CD14-positive monocyte (primary cell): ENCODE measurements at regions not wholly inside any gene's neighbourhood (a gene's known extent, or its start where the extent isn't known, plus 50 kb on each side); places are given as distances from the start of the nearest gene placed in this dataset.

Source experiments
- DNase-seq, 3 donors: peaks; one replicate each; pipeline ENCODE4 v3.0.0-alpha.2; 2011 to 2022
- H2AFZ ChIP-seq: 2 replicates; pipeline ENCODE4 v1.6.0; 2012; ENCODE audit warnings: mild to moderate bottlenecking, low read depth, low read length, inconsistent platforms; ENCODE audit not compliant: insufficient read depth, poor library complexity, severe bottlenecking
- H3K27ac ChIP-seq, 2 donors: 1 replicate in 1 of 2; 2 replicates in 1 of 2; pipeline ENCODE4 v1.5.1; 2012 to 2013; ENCODE audit warnings: low read length in 2 of 2, control low read depth in 1 of 2, inconsistent platforms in 1 of 2, low read depth in 1 of 2, mild to moderate bottlenecking in 1 of 2
- H3K27me3 ChIP-seq, 2 donors: one replicate each; pipeline versions ENCODE4 v1.6.0 to v1.6.1; 2011 to 2013; ENCODE audit warnings: low read length in 2 of 2; ENCODE audit not compliant: control insufficient read depth in 2 of 2, insufficient read depth in 2 of 2
- H3K36me3 ChIP-seq, 2 donors: replicated peaks in 1 of 2; 1 replicate in 1 of 2; 2 replicates in 1 of 2; pipeline versions ENCODE4 v1.5.1 to v1.6.1; 2012 to 2013; ENCODE audit warnings: low read length in 2 of 2, control low read depth in 1 of 2, inconsistent platforms in 1 of 2, mild to moderate bottlenecking in 1 of 2; ENCODE audit not compliant: insufficient read depth in 2 of 2, control insufficient read depth in 1 of 2
- H3K4me1 ChIP-seq, 2 donors: 1 replicate in 1 of 2; 2 replicates in 1 of 2; pipeline versions ENCODE4 v1.5.1 to v1.6.1; 2012 to 2013; ENCODE audit warnings: low read length in 2 of 2, control low read depth in 1 of 2, inconsistent platforms in 1 of 2, mild to moderate bottlenecking in 1 of 2, moderate library complexity in 1 of 2; ENCODE audit not compliant: insufficient read depth in 2 of 2, control insufficient read depth in 1 of 2
- H3K4me2 ChIP-seq: replicated peaks from 2 replicates; pipeline ENCODE3; 2012; ENCODE audit warnings: low read length, moderate library complexity, mild to moderate bottlenecking; ENCODE audit not compliant: poor library complexity, severe bottlenecking; ENCODE audit errors: extremely low read depth
- H3K4me3 ChIP-seq, 3 experiments: fragments of 200-600 bp in 1 of 3; sonication (generic) in 1 of 3; replicated peaks in 1 of 3; 1 replicate in 2 of 3; 2 replicates in 1 of 3; pipeline ENCODE4 v1.5.1; 2011 to 2013; ENCODE audit warnings: low read length in 3 of 3, mild to moderate bottlenecking in 3 of 3, control low read depth in 2 of 3, low read depth in 2 of 3, inconsistent platforms in 1 of 3, moderate library complexity in 1 of 3
- H3K79me2 ChIP-seq: 2 replicates; pipeline ENCODE4 v1.6.0; 2012; ENCODE audit warnings: mild to moderate bottlenecking, control low read depth, inconsistent platforms, low read length, moderate library complexity; ENCODE audit not compliant: insufficient read depth
- H3K9ac ChIP-seq: 2 replicates; pipeline ENCODE4 v1.6.0; 2017; ENCODE audit warnings: low read length, mild to moderate bottlenecking; ENCODE audit not compliant: insufficient read depth, poor library complexity, severe bottlenecking
- H3K9me3 ChIP-seq, 2 donors: replicated peaks in 1 of 2; 1 replicate in 1 of 2; 2 replicates in 1 of 2; pipeline versions ENCODE4 v1.5.1 to v1.6.1; 2012 to 2013; ENCODE audit warnings: low read length in 2 of 2, control low read depth in 1 of 2; ENCODE audit not compliant: control insufficient read depth in 1 of 2, insufficient read depth in 1 of 2
- H4K20me1 ChIP-seq: 2 replicates; pipeline ENCODE4 v1.6.0; 2012; ENCODE audit warnings: mild to moderate bottlenecking, low read length, control low read depth, moderate library complexity; ENCODE audit not compliant: insufficient read depth
- H3K27ac Mint-ChIP-seq, 7 donors: one replicate each; pipeline ENCODE4 v1.8.0; 2020; ENCODE audit warnings: mild to moderate bottlenecking in 7 of 7, mixed read lengths in 7 of 7, moderate library complexity in 6 of 7, inconsistent platforms in 2 of 7
- H3K27me3 Mint-ChIP-seq, 3 donors: one replicate each; pipeline ENCODE4 v1.8.0; 2021 to 2022; ENCODE audit warnings: low read depth in 3 of 3, mild to moderate bottlenecking in 3 of 3, mixed read lengths in 3 of 3, moderate library complexity in 3 of 3, inconsistent platforms in 1 of 3
- H3K36me3 Mint-ChIP-seq, 2 donors: one replicate each; pipeline ENCODE4 v1.8.0; 2020; ENCODE audit warnings: mixed read lengths in 2 of 2, inconsistent platforms in 1 of 2, mild to moderate bottlenecking in 1 of 2
- H3K4me1 Mint-ChIP-seq: one replicate; pipeline ENCODE4 v1.8.0; 2020; ENCODE audit warnings: mild to moderate bottlenecking, mixed read lengths
- H3K4me3 Mint-ChIP-seq, 2 donors: one replicate each; pipeline ENCODE4 v1.8.0; 2020; ENCODE audit warnings: mild to moderate bottlenecking in 2 of 2, mixed read lengths in 2 of 2, moderate library complexity in 1 of 2
- H3K9me3 Mint-ChIP-seq, 7 donors: one replicate each; pipeline ENCODE4 v1.8.0; 2020 to 2022; ENCODE audit warnings: mixed read lengths in 7 of 7, mild to moderate bottlenecking in 6 of 7, moderate library complexity in 6 of 7, inconsistent platforms in 2 of 7
- WGBS: methylation state at CpG from one replicate; pipeline ENCODE4 v1.1.5; 2013; ENCODE audit warnings: missing lambda C conversion rate; ENCODE audit not compliant: insufficient coverage; 5-methylcytosine and 5-hydroxymethylcytosine counted together
- intact Hi-C, 2 donors: fragments of 100-400 bp; cut with micrococcal nuclease; formaldehyde crosslinking; loops; one replicate each; pipeline versions ENCODE4 v1.15.0 to v1.15.1; 2023
- TF ChIP-seq, protein P1 (sequence below): fragments of 200-600 bp; IDR thresholded peaks from one replicate; pipeline ENCODE4 v1.8.0; 2022; ENCODE audit warnings: antibody characterized with exemption, mild to moderate bottlenecking

DNA sequence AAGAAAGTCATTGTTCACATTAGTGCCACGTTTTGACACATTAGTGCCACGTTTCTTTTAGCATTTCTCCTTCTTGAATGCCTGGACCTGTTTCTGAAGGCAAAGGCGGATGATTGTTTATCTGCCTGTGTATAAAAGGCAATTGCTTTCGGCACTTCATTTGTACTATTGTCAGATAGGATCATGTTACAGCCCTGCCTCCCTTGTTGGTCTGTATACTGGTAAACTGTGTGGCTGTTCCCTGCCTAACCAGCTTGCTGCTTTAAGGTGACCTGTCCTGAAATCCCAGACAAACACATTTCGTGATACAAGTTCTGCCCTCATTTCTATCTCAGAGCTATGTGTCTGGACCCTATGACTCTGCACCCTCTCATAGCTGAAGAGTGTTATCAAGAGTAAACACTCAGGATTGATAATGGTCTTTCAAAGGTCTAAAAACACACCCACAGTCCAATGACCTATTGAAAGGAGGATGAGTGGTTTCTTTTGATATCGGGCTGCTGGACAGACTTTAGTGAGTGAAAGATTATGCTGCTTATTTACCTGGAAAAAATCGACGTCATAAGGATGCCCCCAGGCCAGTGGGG is 276.3 kb upstream of the MCTP2 start:
- H3K9ac ChIP-seq, result no peak overlapping the region
- H3K4me3 ChIP-seq, result no peak overlapping the region
- Mint-ChIP-seq H3K36me3 (no peaks in the 10 kb centered on the region), H3K9me3 (no peaks in the 10 kb centered on the region), H3K4me1 (no peaks in the 10 kb centered on the region), H3K27me3 (peaks cover 0 to 6% (median 6%) of the 10 kb centered on the region in 3 donors), H3K4me3 (no peak overlapping the region), H3K27ac (no peak overlapping the region)
- H3K27ac ChIP-seq, result no peak overlapping the region
- 89% methylated on average over 6 of the region's 8 CpGs for WGBS
- no peaks in the 10 kb centered on the region for H3K36me3 ChIP-seq
- H3K79me2 ChIP-seq, result no peaks in the 10 kb centered on the region
- no peaks in the 10 kb centered on the region for H3K4me1 ChIP-seq
- intact Hi-C loops, result no loop called here
- DNase-seq, result no peak
- no peaks in the 10 kb centered on the region for H3K9me3 ChIP-seq
- H2AFZ ChIP-seq, result no peak overlapping the region
- no peaks in the 10 kb centered on the region for H4K20me1 ChIP-seq
- H3K27me3 ChIP-seq, result no peaks in the 10 kb centered on the region
- TF ChIP-seq, protein P1, sequence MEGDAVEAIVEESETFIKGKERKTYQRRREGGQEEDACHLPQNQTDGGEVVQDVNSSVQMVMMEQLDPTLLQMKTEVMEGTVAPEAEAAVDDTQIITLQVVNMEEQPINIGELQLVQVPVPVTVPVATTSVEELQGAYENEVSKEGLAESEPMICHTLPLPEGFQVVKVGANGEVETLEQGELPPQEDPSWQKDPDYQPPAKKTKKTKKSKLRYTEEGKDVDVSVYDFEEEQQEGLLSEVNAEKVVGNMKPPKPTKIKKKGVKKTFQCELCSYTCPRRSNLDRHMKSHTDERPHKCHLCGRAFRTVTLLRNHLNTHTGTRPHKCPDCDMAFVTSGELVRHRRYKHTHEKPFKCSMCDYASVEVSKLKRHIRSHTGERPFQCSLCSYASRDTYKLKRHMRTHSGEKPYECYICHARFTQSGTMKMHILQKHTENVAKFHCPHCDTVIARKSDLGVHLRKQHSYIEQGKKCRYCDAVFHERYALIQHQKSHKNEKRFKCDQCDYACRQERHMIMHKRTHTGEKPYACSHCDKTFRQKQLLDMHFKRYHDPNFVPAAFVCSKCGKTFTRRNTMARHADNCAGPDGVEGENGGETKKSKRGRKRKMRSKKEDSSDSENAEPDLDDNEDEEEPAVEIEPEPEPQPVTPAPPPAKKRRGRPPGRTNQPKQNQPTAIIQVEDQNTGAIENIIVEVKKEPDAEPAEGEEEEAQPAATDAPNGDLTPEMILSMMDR, result no peak
- H3K4me2 ChIP-seq, result no peak overlapping the region

GRCh38 chr15:93948726-93949125 is 282.6 kb upstream of the MCTP2 start:
- H3K9me3 Mint-ChIP-seq, result peaks cover 0 to 4% (median 0%) of the 10 kb centered on the region in 7 donors
- 72% methylated on average over 7 of the region's 8 CpGs for WGBS
- H3K4me3 ChIP-seq, result no peak overlapping the region

More at GRCh38 chr15:93948726-93949125, 282.6 kb upstream of the MCTP2 start:
- H3K4me1 ChIP-seq, result no peaks in the 10 kb centered on the region
- intact Hi-C loops, result no loop called here
- H3K79me2 ChIP-seq, result no peaks in the 10 kb centered on the region
- no peaks in the 10 kb centered on the region for H3K36me3 Mint-ChIP-seq
- peaks cover 0 to 9% (median 3%) of the 10 kb centered on the region in 3 donors for H3K27me3 Mint-ChIP-seq
- no peak overlapping the region for H3K27ac Mint-ChIP-seq
- H3K9me3 ChIP-seq, result no peaks in the 10 kb centered on the region
- no peak overlapping the region for H2AFZ ChIP-seq
- H3K4me3 Mint-ChIP-seq, result no peak overlapping the region
- no peak for DNase-seq
- H3K27me3 ChIP-seq, result no peaks in the 10 kb centered on the region
- TF ChIP-seq, protein P1, result no peak
- H3K4me1 Mint-ChIP-seq, result no peaks in the 10 kb centered on the region
- H3K36me3 ChIP-seq, result no peaks in the 10 kb centered on the region
- no peak overlapping the region for H3K9ac ChIP-seq
- H4K20me1 ChIP-seq, result no peaks in the 10 kb centered on the region
- no peak overlapping the region for H3K27ac ChIP-seq
- H3K4me2 ChIP-seq, result no peak overlapping the region
